Dermis microvascular lymphatic vessel endothelial cell (primary cell): ENCODE measurements at regions not wholly inside any gene's neighbourhood (a gene's known extent, or its start where the extent isn't known, plus 50 kb on each side); places are given as distances from the start of the nearest gene placed in this dataset.
"Not testable (repeated sequence)": the region's sequence is repeated elsewhere in the genome, so short reads cannot be mapped to it uniquely, and the experiment has no call there.

ENCODE experiments used
- DNase-seq, 2 donors: peaks; one replicate each; pipeline versions ENCODE4 v3.0.0 to v3.0.0-alpha.2; 2010; ENCODE audit warnings: low read depth in 2 of 2

GRCh38 chr7:87007038-87007437 is 52.4 kb downstream of the ELAPOR2 start:
- no peak for DNase-seq

GRCh38 chr7:87004956-87005355 is 54.5 kb downstream of the ELAPOR2 start:
- DNase-seq = no peak

DNA sequence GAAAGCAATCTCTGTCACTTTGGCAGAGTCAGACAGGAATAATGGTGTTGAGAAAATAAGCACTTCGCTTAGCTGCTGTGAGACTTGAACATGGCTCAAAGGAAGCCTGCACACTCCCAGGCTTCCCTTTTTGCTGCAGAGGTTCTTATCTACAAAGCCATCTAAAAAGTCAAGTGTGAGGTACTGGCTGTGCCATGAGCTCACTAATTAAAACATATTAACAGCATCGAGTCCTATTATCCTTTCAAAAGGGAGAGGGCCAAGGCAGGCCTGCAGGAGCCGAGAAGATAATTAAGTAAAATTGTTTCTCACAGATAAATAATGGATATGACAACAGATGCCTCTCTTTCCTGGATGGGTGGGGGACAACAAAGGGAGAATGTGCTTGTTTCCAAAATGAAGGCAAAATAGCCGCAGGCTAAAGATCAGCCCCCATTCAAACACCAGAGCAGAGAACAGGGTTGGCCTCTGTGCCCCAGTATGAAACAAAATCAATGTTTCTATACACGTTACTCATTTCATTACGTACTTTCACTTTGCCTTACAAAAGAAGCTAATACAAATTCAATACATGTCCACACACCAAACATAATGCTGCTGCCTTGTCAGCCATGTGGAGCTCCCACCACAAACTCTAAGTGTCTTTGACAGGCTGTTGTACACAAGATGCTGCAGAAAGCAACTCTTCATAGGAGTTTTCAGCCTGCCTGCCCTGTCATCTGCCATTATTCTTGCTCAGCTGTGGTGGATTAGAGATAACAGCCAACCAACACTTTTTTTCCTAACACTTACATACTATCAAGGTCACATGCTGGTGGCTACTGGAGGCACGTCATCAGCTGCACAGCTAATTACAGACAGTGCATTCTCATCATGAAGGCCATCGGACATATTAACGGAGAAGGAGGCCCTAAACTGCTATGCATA is 55.3 kb downstream of the ELAPOR2 start:
- DNase-seq = peak in 1 of 2 donors; percentile 62

DNA sequence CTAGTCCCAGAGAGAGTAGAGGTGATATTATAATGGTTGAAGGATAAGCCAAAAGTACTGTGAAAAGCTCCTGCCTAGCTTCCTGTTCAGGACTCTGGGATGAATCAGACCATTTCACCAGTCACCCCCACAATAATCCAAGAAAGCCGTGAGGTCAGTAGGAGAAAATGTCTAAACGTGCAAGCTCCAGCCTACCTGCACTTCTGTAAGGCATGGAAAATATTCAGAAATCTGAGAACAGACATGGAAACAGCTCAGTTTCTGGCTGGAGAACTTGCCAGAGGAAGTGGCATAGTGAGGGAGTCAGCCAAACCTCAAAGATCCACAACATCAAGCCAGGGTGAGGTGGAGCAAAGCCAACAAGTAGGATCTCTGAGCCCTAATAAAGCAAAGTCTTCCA is 58.2 kb downstream of the ELAPOR2 start:
- DNase-seq = peak in 1 of 2 donors; percentile 63

GRCh38 chr7:87000344-87000743 is 59.1 kb downstream of the ELAPOR2 start:
- DNase-seq = peak; percentile 10 to 30

GRCh38 chr7:86999750-87000149 is 59.7 kb downstream of the ELAPOR2 start:
- no peak for DNase-seq

- no peak for DNase-seq
Measured at GRCh38 chr7:86995814-86996213, 63.6 kb downstream of the ELAPOR2 start.

DNA sequence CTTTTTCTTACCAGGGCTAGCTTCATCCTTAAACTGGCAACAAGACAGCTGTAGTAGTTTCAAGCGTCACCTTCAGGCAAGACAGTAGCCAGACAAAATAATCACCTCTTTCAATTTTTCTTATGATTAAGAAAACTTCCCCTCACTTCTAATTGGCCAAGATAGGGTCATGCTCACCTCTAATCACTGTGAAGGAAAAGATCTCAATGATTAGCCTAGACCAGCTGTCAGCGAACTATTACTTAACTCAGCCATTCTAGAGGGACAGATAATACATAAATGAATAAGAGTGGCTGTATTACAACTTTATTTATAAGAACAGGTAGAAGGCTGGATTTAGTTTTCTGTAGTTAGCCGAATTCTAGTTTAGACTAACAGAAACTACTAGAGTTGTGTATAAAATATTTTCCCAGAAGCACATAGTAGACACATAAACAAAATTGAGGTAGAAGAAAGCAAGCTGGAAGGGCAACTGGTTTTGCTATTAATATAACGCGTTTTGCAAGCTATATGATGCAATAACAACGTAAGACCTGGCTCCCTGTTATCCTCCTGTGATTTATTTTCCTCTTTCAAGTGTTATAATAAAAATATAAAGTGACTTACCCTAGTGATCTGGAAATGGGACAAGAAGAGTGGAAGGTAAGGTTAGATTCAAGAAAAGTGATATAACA is 64.3 kb downstream of the ELAPOR2 start:
- DNase-seq = no peak

DNA sequence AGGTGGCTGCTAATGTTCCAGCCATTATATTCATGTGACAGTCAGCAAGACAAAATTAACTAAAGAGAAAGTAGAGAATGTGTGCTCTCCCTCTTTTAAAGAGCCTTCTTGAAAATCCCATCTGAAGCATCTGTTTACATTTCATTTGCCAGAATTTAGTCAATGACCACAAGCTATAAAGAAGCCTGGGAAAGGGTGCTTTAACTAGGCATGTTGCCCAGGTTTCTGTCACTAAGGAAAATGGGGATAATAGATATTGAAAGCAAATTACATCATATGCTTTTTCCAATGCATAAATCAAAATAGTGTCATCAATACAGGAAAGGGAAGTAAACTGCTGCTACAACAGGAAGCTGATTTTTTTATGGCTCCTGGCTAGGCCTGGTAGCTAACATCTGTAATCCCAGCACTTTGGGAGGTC is 67.7 kb downstream of the ELAPOR2 start:
- peak; percentile 67 to 86 for DNase-seq

- no peak for DNase-seq
Measured at GRCh38 chr7:86991093-86991769, 68.2 kb downstream of the ELAPOR2 start.

DNA sequence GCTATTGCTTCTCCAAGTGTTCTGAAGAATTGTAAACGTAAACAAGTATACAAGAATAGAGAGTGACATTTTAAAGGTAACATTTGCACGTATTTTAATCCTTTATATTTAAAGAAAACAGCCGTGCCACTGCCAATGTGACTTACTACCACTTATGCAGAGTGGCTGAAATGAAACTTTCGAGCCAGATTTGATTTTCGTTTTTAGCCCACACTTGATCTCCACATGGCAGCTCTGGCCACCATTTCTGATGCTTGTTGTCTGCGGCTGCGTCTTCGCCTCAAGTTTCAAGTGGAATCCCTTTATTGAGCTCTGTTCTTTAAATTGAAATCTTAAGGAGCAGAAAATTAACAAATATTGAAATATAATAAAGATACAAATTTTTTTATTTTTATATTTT is 70.0 kb downstream of the ELAPOR2 start:
- DNase-seq = no peak

DNA sequence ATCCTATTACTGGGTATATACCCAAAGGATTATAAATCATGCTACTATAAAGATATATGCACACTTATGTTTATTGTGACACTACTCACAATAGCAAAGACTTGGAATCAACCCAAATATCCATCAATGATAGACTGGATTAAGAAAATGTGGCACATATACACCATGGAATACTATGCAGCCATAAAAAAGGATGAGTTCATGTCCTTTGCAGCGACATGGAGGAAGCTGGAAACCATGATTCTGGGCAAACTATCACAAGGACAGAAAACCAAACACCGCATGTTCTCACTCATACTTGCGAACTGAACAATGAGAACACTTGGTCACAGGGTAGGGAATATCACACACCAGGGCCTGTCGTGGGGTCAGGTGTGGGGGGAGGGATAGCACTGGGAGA is 71.6 kb downstream of the ELAPOR2 start:
- DNase-seq = not testable (repeated sequence)

DNA sequence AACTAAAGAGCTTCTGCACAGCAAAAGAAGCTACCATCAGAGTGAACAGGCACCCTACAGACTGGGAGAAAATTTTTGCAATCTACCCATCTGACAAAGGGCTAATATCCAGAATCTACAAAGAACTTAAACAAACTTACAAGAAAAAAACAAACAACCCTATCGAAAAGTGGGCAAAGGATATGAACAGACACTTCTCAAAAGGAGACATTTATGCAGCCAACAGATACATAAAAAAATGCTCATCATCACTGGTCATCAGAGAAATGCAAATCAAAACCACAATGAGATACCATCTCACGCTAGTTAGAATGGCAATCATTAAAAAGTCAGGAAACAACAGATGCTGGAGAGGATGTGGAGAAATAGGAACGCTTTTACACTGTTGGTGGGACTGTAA is 72.1 kb downstream of the ELAPOR2 start:
- not testable (repeated sequence) for DNase-seq

DNA sequence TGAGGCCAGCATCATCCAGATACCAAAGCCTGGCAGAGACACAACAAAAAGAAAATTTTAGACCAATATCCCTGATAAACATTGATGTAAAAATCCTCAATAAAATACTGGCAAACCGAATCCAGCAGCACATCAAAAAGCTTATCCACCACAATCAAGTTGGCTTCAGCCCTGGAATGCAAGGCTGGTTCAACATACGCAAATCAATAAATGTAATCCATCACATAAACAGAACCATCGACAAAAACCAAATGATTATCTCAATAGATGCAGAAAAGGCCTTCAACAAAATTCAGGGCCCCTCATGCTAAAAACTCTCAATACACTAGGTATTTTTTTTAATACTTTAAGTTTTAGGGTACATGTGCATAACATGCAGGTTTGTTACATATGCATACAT is 74.1 kb downstream of the ELAPOR2 start:
- DNase-seq = not testable (repeated sequence)

- not testable (repeated sequence) for DNase-seq
Measured at GRCh38 chr7:86983654-86984053, 75.8 kb downstream of the ELAPOR2 start.

GRCh38 chr7:86981937-86982336 is 77.5 kb downstream of the ELAPOR2 start:
- DNase-seq = not testable (repeated sequence)

DNA sequence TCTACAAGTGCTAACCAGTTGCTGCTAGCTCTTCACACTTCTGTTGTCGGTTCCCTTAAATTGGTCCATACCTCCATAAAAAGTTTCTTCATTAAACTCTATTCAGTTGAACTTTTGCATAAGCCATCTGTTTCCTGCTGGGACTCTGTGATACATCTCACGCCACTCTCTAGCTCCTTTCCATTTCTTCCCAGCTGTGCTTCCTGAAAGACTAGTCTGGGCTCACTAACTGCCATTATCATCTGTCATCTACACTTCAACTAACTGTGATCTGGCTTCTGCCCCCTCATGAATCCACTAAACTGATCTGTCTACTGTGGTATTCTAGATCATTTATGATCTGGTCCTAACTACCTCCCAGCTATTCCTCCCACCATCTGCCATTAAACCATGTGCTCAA is 78.3 kb downstream of the ELAPOR2 start:
- no peak for DNase-seq

- no peak for DNase-seq
Measured at GRCh38 chr7:86980223-86980622, 79.2 kb downstream of the ELAPOR2 start.

DNA sequence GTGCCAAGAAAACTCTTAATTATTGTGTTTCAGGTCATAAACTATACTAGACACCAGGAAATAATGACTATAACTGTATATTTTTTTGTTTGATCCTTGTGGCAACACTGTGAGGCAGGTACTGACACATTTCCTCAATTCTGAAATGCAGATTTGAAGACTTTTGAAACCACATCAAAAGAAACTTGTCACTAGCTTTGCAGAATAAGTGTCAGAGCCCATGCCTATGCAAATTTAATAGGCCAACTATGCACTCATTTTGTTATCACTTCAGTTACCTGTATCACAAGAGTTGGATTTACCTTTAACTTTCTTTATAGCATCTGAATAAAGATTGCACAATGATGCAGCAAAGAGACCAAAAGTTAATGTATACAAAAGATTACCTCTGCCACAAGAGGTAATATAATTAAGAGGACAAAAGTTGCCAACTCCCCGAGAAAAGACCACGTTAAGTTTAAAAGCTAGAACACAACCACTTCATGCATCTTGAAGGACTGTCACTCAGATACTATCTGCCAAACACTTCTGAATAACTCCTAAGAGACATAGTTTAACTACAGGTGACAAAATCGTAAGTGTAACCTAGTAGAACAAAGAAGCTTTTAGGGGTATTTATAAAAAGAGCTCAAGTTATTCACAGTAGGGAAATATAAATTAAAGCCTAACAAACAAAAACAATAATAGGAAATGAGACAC is 80.5 kb downstream of the ELAPOR2 start:
- no peak for DNase-seq

DNA sequence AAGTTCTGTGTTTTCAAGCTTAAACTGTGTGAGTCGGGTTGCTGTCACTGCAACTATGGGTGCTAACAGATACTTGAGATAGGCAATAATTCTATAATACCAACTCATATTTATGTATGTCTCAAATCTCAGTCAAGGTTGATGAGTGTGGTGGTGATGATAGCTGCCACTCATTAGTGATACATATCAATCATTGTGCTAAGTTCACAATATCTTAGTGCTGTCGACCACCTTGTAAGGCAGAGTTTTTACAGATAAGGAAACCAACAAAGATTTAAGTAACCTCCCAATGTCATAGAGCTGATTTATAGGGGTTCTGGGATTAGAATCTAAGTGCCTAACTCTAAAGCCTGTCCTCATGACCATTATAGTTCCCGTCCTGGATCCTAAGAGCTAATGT is 82.5 kb downstream of the ELAPOR2 start:
- DNase-seq = no peak

- no peak for DNase-seq
Measured at GRCh38 chr7:86975914-86976313, 83.5 kb downstream of the ELAPOR2 start.

- DNase-seq = no peak
Measured at GRCh38 chr7:86975449-86975848, 84.0 kb downstream of the ELAPOR2 start.
